ENCODE measurements at regions not wholly inside any gene's neighbourhood (a gene's known extent, or its start where the extent isn't known, plus 50 kb on each side); places are given as distances from the start of the nearest gene placed in this dataset.
"Not testable (repeated sequence)": the region's sequence is repeated elsewhere in the genome, so short reads cannot be mapped to it uniquely, and the experiment has no call there.

DNA sequence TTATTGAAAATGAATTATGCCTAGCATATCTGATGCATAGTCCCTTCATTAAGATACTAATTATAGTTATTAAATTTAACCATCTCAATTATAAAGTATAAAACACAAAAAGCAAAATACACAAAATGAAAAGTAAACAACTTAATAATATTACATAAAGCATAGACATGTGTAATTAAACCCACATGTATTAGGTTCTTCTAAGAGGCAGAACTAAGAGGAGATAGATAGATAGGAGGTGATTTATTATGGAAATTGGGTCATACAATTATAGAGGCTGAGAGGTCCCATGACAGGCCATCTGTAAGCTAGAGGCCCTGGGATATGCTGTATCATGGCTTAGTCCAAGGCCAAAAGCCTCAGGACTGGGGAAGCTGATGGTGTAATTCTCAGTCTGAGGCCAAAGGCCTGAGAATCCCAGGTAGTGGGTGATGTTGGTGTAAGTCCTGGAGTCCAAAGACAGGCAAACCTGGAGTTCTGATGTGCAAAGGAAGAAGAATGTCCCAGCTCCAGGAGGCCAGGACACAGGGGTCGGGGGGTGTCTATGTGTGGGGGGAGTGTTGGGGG, 953.3 kb downstream of the TRHDE start:
- no peak for DNase-seq (ENCODE audit: insufficient read length, low spot score, missing footprints)
- no peak overlapping the region for H3K27ac ChIP-seq (ENCODE audit: low read depth, low read length)
- H3K27me3 ChIP-seq (ENCODE audit: insufficient read depth, low read length), result no peaks in the 10 kb centered on the region
- no peaks in the 10 kb centered on the region for H3K4me1 ChIP-seq (ENCODE audit: insufficient read depth, low read length)
- H3K4me3 ChIP-seq (ENCODE audit: insufficient read depth, low read length), result no peak overlapping the region
- H2AFZ ChIP-seq (ENCODE audit: low read length), result no peak overlapping the region
- no peaks in the 10 kb centered on the region for H3K79me2 ChIP-seq (ENCODE audit: insufficient read depth, low read length)
- no peaks in the 10 kb centered on the region for H3K36me3 ChIP-seq (ENCODE audit: insufficient read depth, low read length)
- TF ChIP-seq, protein P1, sequence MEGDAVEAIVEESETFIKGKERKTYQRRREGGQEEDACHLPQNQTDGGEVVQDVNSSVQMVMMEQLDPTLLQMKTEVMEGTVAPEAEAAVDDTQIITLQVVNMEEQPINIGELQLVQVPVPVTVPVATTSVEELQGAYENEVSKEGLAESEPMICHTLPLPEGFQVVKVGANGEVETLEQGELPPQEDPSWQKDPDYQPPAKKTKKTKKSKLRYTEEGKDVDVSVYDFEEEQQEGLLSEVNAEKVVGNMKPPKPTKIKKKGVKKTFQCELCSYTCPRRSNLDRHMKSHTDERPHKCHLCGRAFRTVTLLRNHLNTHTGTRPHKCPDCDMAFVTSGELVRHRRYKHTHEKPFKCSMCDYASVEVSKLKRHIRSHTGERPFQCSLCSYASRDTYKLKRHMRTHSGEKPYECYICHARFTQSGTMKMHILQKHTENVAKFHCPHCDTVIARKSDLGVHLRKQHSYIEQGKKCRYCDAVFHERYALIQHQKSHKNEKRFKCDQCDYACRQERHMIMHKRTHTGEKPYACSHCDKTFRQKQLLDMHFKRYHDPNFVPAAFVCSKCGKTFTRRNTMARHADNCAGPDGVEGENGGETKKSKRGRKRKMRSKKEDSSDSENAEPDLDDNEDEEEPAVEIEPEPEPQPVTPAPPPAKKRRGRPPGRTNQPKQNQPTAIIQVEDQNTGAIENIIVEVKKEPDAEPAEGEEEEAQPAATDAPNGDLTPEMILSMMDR (IDR thresholded peaks at IDR 0.05; ENCODE audit: extremely low read depth, low read depth, low read length), result no peak
- H3K9me3 ChIP-seq (ENCODE audit: low read depth, low read length), result peaks cover 2% of the 10 kb centered on the region
- H4K20me1 ChIP-seq (ENCODE audit: insufficient read depth, low read length), result no peaks in the 10 kb centered on the region
- no peak overlapping the region for H3K4me2 ChIP-seq (ENCODE audit: insufficient read depth, low read length)

- Histone ChIP-seq H3K36me3 (ENCODE audit: insufficient read depth, low read length) (no peaks in the 10 kb centered on the region), H3K4me2 (ENCODE audit: insufficient read depth, low read length) (no peak overlapping the region), H3K27ac (ENCODE audit: low read depth, low read length) (no peak overlapping the region), H4K20me1 (ENCODE audit: insufficient read depth, low read length) (no peaks in the 10 kb centered on the region), H3K9me3 (ENCODE audit: low read depth, low read length) (no peaks in the 10 kb centered on the region), H3K79me2 (ENCODE audit: insufficient read depth, low read length) (no peaks in the 10 kb centered on the region), H3K4me3 (ENCODE audit: insufficient read depth, low read length) (no peak overlapping the region), H3K4me1 (ENCODE audit: insufficient read depth, low read length) (no peaks in the 10 kb centered on the region), H3K27me3 (ENCODE audit: insufficient read depth, low read length) (no peaks in the 10 kb centered on the region), H2AFZ (ENCODE audit: low read length) (no peak overlapping the region)
- TF ChIP-seq, protein P1 (IDR thresholded peaks at IDR 0.05; ENCODE audit: extremely low read depth, low read depth, low read length), result no peak
- DNase-seq (ENCODE audit: insufficient read length, low spot score, missing footprints), result no peak
These were observed 953.8 kb downstream of the TRHDE start for GRCh38 chr12:73225941-73226340.

GRCh38 chr12:73226593-73226992, 954.4 kb downstream of the TRHDE start:
- H4K20me1 ChIP-seq (ENCODE audit: insufficient read depth, low read length), result no peaks in the 10 kb centered on the region

GRCh38 chr12:73228828-73229227, 956.7 kb downstream of the TRHDE start:
- H3K9me3 ChIP-seq (ENCODE audit: low read depth, low read length); H4K20me1 ChIP-seq (ENCODE audit: insufficient read depth, low read length); H3K4me1 ChIP-seq (ENCODE audit: insufficient read depth, low read length); H3K79me2 ChIP-seq (ENCODE audit: insufficient read depth, low read length); H3K27me3 ChIP-seq (ENCODE audit: insufficient read depth, low read length); H3K4me2 ChIP-seq (ENCODE audit: insufficient read depth, low read length); DNase-seq (ENCODE audit: insufficient read length, low spot score, missing footprints); H3K36me3 ChIP-seq (ENCODE audit: insufficient read depth, low read length); H3K4me3 ChIP-seq (ENCODE audit: insufficient read depth, low read length); H3K27ac ChIP-seq (ENCODE audit: low read depth, low read length); H2AFZ ChIP-seq (ENCODE audit: low read length): not testable (repeated sequence)

More at GRCh38 chr12:73226593-73226992, 954.4 kb downstream of the TRHDE start:
- no peak overlapping the region for H3K27ac ChIP-seq (ENCODE audit: low read depth, low read length)
- TF ChIP-seq, protein P1 (IDR thresholded peaks at IDR 0.05; ENCODE audit: extremely low read depth, low read depth, low read length), result no peak
- no peaks in the 10 kb centered on the region for H3K4me1 ChIP-seq (ENCODE audit: insufficient read depth, low read length)
- H3K27me3 ChIP-seq (ENCODE audit: insufficient read depth, low read length), result no peaks in the 10 kb centered on the region
- H3K4me2 ChIP-seq (ENCODE audit: insufficient read depth, low read length), result no peak overlapping the region
- H3K9me3 ChIP-seq (ENCODE audit: low read depth, low read length), result no peaks in the 10 kb centered on the region
- H3K79me2 ChIP-seq (ENCODE audit: insufficient read depth, low read length), result no peaks in the 10 kb centered on the region
- H2AFZ ChIP-seq (ENCODE audit: low read length), result no peak overlapping the region
- no peaks in the 10 kb centered on the region for H3K36me3 ChIP-seq (ENCODE audit: insufficient read depth, low read length)
- H3K4me3 ChIP-seq (ENCODE audit: insufficient read depth, low read length), result no peak overlapping the region
- no peak for DNase-seq (ENCODE audit: insufficient read length, low spot score, missing footprints)

Data from osteoblast (primary cell).